Loucy (cell line): ENCODE measurements at regions not wholly inside any gene's neighbourhood (a gene's known extent, or its start where the extent isn't known, plus 50 kb on each side); places are given as distances from the start of the nearest gene placed in this dataset.
"Not testable (repeated sequence)": the region's sequence is repeated elsewhere in the genome, so short reads cannot be mapped to it uniquely, and the experiment has no call there.

Experiments used
- EZH2phosphoT487 ChIP-seq: fragments of 200-600 bp; IDR thresholded peaks from 2 replicates; pipeline ENCODE4 v1.6.1; 2018; ENCODE audit warnings: antibody characterized with exemption, mild to moderate bottlenecking, moderate library complexity, borderline replicate concordance
- TF ChIP-seq, protein P1 (sequence below): fragments of 200-600 bp; sonication (generic); conservative IDR thresholded peaks from 2 replicates; pipeline ENCODE4 v1.5.1; 2014; ENCODE audit warnings: mild to moderate bottlenecking, antibody characterized with exemption, low read length

DNA sequence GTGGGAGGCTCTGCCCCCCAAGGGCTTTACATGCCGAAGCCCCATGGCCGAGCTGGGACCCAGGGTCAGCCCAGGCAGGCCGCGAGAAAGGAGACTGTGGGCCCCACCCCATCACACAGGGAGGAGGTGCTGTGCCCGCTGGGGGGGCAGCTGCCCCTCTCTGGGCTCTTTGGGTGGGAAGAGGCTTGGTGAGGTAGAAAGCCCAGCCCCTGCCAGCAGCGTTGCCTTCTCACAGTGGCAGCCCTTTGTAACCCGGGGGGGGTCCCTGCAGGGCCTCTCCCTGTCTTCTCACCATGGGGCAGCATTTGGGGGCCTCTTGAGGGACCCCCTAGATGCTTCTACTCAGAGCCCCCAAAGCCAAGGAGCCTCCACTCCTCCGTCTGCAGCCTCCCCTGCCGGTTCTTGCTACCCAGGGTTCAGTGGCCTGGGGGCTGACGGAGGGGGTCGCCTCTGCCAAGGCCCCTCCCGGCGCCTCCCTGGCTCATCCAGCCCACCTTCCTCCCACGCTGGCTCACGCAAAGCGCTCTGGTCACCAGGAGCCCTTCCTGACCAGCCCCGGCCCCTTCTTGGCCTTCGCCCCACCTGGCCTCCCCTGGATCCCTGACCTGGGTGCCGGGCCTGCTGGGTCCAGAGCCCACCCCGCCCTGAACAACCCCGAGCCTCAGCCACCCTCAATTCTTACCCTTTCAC, 893.5 kb downstream of the RPIA start:
- TF ChIP-seq, protein P1, sequence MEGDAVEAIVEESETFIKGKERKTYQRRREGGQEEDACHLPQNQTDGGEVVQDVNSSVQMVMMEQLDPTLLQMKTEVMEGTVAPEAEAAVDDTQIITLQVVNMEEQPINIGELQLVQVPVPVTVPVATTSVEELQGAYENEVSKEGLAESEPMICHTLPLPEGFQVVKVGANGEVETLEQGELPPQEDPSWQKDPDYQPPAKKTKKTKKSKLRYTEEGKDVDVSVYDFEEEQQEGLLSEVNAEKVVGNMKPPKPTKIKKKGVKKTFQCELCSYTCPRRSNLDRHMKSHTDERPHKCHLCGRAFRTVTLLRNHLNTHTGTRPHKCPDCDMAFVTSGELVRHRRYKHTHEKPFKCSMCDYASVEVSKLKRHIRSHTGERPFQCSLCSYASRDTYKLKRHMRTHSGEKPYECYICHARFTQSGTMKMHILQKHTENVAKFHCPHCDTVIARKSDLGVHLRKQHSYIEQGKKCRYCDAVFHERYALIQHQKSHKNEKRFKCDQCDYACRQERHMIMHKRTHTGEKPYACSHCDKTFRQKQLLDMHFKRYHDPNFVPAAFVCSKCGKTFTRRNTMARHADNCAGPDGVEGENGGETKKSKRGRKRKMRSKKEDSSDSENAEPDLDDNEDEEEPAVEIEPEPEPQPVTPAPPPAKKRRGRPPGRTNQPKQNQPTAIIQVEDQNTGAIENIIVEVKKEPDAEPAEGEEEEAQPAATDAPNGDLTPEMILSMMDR: not testable (repeated sequence)
- not testable (repeated sequence) for TF ChIP-seq EZH2phosphoT487
